Choroid plexus epithelial cell (primary cell): ENCODE measurements at regions not wholly inside any gene's neighbourhood (a gene's known extent, or its start where the extent isn't known, plus 50 kb on each side); places are given as distances from the start of the nearest gene placed in this dataset.

Experiments used
- DNase-seq: peaks from one replicate; pipeline ENCODE4 v3.0.0-alpha.2; 2010; ENCODE audit warnings: low read depth
- H3K4me3 ChIP-seq: 2 replicates; pipeline ENCODE4 v1.5.1; 2011; ENCODE audit warnings: low read depth, mild to moderate bottlenecking, control low read depth, low read length, moderate library complexity
- TF ChIP-seq, protein P1 (sequence below): conservative IDR thresholded peaks from 2 replicates; pipeline ENCODE4 v1.5.1; 2011; ENCODE audit warnings: low read depth, mild to moderate bottlenecking, control low read depth, inconsistent platforms, low read length, moderate library complexity

DNA sequence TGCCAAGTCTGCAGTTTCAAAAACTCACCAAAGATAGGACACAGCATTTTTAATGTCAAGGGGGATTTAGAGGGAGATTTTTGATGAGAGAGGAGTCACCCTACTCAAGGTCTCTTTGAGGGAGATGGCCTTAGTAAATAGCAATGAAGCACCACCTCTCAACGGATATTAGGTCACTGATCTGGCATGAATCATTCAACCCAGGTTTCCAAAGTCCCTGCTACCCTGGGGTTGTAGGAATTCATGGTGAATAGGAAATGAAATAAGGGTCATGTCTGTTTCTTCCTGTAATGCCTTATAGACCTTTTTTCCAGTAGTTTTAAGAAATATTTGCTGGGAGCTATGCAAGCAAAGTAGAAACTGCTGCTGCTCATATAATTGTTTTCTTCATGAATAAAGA lies 2154.9 kb downstream of the LRRC4C start:
- DNase-seq, result no peak
- no peak overlapping the region for H3K4me3 ChIP-seq
- TF ChIP-seq, protein P1, sequence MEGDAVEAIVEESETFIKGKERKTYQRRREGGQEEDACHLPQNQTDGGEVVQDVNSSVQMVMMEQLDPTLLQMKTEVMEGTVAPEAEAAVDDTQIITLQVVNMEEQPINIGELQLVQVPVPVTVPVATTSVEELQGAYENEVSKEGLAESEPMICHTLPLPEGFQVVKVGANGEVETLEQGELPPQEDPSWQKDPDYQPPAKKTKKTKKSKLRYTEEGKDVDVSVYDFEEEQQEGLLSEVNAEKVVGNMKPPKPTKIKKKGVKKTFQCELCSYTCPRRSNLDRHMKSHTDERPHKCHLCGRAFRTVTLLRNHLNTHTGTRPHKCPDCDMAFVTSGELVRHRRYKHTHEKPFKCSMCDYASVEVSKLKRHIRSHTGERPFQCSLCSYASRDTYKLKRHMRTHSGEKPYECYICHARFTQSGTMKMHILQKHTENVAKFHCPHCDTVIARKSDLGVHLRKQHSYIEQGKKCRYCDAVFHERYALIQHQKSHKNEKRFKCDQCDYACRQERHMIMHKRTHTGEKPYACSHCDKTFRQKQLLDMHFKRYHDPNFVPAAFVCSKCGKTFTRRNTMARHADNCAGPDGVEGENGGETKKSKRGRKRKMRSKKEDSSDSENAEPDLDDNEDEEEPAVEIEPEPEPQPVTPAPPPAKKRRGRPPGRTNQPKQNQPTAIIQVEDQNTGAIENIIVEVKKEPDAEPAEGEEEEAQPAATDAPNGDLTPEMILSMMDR, result no peak

DNA sequence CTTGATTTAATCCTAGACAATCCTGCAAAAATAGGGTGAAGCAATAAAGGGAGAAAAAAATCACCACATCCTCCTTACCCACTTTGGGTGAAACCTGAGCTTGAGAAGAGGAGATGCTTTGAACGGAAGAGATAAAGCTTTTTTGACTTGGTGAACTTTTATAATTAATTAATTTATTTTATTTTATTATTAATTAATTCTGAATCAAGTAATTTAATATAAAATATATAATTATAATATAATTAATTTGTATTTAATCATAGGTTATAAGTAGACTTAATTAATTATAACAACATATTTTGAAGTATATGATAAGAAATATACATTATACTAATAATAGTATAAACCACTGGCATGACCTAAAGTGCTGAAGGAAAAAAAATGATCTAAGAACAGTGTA lies 2164.8 kb downstream of the LRRC4C start:
- no peak for DNase-seq
- TF ChIP-seq, protein P1, result no peak
- no peak overlapping the region for H3K4me3 ChIP-seq

DNA sequence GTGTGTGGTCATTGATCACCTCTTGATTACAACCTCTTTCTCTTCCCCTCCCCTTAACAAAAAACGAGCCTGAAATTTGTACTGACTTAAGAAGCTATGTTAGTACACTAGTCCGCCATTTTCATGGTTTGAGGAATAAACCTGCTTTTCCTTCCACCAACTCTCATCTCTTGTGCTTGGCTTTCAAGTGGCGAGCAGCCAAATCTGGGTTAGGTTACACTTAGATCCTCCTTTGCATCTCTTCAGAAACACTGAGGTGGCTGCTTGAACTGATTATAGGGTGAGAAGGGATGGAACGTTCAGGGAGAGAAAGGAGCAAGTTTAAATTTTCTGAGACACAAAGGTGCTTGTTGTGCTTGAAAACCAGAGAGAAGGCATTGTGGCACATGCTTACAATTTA lies 2171.4 kb downstream of the LRRC4C start:
- no peak overlapping the region for H3K4me3 ChIP-seq
- DNase-seq, result no peak
- TF ChIP-seq, protein P1, result no peak

DNA sequence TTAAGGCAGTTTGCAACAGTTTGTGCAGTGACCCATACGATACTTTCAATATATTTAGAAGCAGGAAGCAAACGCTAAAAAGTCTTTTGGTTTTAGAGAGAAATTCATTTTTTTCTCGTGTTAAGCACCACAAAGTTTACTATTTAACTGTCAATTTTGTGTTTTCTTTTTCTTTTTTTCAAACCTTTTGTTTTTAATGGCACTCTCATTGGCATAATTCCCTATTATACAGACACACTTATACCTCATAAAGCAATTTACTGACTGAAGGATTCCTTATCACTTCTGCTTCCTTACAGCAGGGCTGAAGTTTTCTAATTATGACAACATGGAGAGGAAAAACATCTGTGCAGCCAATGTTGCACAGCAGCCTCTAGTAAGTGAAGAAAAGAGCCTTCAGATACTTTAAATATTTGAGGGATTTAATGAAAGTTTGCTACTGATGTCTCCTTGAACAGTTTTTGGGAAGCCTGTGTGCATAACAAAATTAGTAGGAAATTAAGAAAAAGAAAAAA lies 2191.2 kb downstream of the LRRC4C start:
- H3K4me3 ChIP-seq, result no peak overlapping the region
- TF ChIP-seq, protein P1, result no peak
- DNase-seq, result no peak

DNA sequence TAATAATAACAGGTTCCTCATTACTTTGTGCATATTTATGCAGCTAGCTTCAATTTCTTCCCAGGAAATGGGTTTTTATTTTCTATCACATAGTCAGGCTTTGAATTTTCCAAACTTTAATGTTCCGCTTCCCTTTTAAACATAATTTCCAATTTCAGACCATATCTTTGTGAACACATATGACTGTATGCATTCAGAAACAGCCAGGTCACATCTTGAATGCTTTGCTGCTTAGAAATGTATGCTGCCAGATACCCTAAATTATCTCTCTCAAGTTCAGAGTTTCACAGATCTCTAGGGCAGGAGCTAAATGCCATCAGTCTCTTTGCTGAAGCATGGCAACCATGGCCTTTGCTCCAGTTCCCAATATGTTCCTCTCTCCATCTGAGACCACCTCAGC lies 2203.8 kb downstream of the LRRC4C start:
- H3K4me3 ChIP-seq, result no peak overlapping the region
- TF ChIP-seq, protein P1, result no peak
- no peak for DNase-seq

DNA sequence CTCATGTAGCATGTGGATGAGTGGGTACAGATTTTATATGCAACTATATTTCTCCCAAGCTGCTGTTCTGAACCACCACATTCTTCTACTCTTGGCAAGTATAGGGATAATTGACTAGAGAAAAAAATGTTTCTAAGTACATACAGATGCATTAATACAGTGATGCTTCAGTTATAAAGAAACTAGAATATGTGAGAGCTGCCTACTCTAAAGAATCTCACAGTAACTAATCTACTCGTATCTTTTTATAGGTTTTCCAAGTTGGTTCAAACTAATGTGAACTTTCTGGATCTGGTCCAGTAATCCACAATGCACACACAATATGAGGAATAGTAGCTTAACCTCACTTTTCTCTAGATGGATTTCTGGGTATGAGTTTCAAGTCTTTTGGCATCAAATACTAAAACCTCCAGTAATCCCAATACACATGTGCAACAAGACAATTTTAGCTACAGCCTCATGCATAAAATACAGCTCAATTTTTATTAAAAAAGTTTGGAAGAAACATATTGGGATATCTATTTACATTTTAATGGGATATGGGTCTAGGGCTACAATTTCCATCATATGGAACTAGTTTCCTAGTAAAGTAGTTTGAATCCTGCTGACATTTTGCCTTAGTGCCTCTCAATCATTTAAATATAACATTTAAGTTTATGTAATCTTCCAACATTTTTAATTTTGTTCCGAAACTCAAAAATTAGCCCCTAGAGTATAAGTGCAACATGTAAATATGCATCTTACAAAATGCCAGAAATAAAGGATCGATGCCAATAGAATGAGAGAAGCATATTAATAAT lies 2209.7 kb downstream of the LRRC4C start:
- DNase-seq, result no peak
- TF ChIP-seq, protein P1, result no peak
- no peak overlapping the region for H3K4me3 ChIP-seq
